Activated CD4-positive, alpha-beta T cell treated with anti-CD3 and anti-CD28 coated beads, Interleukin-2, Interleukin-4, amounts not matched to agents 100 ng/mL and 50 ng/mL, durations not matched to agents 16 hours and 8 hours (primary cell): ENCODE measurements at regions not wholly inside any gene's neighbourhood (a gene's known extent, or its start where the extent isn't known, plus 50 kb on each side); places are given as distances from the start of the nearest gene placed in this dataset.
"Not testable (repeated sequence)": the region's sequence is repeated elsewhere in the genome, so short reads cannot be mapped to it uniquely, and the experiment has no call there.

Experiments used
- DNase-seq: peaks from one replicate; pipeline ENCODE4 v3.0.0-alpha.2; 2020; ENCODE audit warnings: low spot score

DNA sequence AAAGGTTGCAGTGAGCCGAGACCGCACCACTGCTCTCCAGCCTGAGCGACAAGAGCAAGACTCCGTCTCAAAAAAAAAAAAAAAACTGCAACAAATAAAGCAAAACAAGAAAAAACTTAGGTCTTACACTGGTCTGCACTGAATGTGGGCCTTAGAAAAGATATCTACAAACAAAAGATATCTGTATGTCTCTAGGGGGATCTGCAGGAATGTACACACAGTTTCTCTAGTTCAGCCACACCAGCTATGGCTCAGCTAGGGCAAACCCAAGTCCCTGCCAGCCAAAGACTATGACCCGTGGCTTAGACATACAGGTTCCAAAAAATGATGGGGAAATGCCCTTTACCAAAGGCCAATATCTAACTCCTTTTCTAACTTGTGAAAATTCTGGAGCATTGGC is 202.4 kb upstream of the KAZN start:
- no peak for DNase-seq

DNA sequence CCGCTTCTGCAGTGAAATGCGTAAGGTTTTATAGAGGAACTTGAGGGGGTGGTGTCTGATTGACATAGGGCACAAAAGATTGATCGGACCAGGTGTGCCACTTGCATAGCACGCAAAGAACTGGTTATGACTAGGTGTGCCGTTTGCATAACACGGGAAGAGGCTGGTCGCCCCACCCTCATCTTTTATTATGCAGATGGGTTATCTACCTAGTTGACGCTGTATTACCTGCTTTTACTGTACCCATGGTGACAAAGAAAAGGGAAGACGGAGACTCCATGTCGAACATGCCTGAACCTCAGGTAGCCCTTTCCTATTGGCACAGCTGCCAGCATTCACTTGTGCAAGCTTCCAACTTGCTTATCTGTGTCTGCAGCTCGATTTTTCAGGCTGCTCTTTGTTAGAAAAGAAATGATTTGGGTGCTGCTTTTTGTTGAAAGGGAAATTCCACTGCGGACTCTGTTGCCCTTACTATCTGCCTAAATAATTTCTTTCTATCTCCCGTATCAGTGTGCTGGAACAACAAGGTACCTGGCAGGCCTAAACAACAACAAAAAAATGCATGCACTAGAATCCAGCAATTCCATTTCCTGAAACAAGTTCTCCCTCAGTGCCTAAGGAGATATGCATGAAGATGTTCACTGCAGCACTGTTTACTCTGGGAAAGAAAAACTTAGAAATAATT is 194.4 kb upstream of the KAZN start:
- no peak for DNase-seq

DNA sequence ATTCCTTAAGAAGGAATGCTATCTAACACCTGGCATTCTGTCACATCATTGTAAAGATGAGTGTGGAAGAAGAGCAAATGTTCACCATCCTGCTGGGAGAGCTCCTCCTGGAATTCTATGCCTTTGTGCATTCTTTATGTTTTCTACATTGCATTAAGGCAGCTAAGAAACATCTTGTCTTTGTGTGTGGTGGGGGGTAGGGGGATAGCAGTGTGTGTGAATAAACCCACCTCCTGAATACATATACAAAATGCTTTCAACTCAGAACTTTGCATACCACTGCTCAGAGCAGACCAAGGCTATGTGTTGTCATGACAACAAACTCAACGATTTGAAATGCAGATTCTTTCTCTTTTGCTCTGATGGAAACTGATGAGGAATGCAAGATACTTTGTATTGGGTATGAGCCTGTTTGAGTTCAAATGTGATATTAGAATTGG is 193.6 kb upstream of the KAZN start:
- DNase-seq, result no peak

DNA sequence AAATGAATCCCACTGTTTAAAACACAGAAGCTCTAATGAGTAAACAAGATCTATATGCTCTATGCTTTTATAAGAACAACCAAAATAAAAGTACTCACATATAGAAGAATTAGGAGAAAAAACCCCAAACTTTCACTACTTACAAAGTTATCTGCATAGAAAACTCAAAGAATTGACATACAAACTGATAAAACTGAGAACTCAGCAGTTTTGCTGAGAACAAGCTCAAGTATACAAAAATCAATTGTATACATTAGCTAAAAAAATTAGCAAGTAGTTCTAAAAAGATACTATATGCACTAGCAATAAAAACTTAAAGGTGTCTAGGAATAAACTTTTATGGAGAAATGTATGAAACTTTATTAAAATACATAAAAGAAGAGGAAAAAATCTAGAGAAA is 186.2 kb upstream of the KAZN start:
- no peak for DNase-seq

DNA sequence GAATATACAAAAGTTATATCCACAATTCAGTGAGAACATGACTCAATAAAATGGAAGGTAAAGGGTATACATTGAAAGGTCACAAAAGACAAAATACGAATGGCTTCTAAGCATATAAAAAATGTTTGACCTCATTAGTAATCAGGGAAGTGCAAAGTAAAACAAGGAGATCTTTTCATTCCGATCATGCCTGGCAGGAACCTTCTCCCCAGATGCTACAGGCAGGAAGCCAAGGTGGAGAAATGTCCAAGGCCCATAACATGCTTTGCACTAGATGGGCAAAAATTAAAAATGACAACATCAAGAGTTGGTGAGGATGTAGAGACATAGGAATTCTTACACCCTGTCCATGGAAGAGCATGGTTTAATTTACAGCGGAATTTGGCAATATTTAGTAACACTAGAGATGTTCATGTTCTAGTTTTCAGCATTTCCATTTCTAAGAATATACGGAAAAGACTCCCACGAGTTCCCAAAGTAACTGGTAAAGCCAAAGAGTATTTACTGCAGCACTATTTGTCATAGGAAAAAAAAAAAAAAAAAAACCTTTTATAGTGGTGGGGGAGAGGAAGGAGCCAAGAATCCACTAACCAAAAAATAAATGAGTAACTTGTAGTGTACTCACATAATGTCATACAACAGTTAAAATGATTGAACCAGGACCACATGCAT is 184.5 kb upstream of the KAZN start:
- no peak for DNase-seq

DNA sequence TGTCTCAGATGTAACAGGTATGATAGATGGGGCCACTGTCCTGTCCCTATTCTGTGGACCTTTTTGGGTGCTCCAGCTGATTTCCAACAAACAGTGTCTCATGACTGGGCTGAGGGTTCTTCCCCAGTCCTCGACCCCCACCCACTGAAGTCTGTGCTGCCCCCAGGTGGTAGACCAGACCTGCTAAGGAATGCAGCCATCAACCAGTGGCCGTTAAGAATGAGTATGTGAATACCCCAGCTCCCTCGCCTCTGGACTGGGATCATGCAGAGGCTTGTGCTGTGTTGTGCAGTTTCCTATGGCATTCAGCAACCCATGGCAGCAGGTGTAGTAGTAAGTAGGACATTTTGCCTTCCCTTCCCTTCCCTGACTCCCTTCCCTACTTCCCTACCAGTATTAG is 183.1 kb upstream of the KAZN start:
- peak; percentile 4 for DNase-seq

DNA sequence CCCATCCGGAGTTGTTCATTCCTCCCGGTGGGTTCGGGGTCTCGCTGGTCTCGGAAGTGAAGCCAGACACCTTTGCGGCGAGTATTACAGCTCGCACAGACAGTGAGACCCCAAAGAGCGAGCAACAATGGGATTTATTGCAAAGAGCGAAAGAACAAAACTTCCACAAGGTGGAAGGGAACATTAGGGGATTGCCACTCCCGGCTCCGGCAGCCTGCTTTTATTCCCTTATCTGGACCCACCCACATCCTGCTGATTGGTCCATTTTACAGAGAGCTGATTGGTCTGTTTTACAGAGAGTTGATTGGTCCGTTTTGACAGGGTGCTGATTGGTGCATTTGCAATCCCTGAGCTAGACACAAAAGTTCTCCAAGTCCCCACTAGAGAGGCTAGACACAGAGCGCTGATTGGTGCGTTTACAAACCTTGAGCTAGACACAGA is 178.7 kb upstream of the KAZN start:
- not testable (repeated sequence) for DNase-seq

DNA sequence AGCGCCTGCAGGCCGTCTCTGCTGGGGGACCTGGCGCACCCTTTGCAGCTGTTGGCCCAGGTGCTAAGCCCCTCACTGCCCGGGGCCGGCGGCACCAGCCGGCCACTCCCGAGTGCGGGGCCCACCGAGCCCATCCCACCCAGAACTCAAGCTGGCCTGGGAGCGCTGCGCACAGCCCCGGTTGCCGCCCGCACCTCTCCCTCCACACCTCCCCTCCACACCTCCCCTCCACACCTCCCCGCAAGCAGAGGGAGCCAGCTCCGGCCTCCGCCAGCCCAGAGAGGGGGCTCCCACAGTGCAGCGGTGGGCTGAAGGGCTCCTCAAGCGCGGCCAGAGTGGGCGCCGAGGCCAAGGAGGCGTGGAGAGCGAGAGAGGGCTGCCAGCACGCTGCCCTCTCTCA is 177.8 kb upstream of the KAZN start:
- no peak for DNase-seq

DNA sequence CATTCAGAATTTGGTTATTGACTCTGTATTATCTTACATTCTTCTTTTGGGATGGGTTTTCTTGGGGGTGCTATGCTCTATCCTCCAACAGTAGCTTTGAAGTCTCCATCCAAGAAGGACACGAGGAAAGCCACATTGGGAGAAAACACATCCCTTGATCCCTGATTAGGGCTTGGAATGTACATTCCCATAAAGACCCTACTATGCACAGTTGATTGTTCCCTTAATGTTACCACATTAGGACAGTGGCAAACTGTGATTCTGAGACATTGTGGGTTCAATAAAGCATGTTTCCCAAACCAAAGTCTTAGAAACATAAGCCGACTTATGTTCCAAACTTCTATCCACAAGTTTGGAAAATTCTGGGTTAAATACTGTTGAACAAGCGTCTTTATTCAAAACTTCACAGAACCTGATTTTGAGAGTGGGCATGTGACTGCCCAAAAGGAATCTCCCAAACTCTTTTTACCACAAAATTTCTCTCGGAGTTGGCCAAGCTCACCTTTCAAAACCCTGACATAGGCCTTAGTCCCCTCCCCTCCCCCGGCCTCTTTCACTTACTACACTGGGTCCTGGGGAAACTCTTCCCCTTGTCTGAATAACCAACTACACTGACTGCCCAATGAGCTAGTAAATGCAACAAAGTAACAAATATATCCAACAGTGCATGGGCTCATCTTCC is 177.0 kb upstream of the KAZN start:
- DNase-seq, result no peak

DNA sequence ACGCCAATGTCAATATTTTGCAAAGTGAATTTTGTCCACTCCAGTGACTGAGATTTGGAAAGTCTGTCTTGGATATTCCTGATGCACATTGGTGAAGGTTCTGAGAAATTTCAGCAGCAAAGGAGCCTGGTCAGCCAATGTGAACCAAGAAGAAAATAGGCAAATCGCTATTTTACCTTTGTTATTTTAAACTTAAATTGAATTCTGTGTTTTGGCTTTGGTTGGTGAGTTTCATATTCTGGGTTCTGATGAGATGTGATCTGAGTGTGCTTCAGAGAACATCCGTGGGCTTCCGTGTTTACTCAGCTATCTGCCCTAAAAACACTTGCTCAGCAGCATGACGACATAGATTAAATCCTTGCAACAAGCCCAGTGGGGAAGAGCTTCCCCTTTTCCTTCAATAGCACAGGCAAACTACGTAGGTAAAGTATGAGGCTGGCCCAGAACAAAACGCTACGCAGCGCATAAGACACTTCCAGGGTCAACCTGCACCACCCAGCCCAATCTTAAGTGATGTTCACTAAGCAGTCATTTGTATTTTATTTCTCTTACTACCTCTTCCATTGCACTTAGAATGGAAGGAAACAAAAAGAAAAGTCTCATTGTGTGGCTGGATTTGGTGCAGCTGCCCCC is 176.4 kb upstream of the KAZN start:
- no peak for DNase-seq

DNA sequence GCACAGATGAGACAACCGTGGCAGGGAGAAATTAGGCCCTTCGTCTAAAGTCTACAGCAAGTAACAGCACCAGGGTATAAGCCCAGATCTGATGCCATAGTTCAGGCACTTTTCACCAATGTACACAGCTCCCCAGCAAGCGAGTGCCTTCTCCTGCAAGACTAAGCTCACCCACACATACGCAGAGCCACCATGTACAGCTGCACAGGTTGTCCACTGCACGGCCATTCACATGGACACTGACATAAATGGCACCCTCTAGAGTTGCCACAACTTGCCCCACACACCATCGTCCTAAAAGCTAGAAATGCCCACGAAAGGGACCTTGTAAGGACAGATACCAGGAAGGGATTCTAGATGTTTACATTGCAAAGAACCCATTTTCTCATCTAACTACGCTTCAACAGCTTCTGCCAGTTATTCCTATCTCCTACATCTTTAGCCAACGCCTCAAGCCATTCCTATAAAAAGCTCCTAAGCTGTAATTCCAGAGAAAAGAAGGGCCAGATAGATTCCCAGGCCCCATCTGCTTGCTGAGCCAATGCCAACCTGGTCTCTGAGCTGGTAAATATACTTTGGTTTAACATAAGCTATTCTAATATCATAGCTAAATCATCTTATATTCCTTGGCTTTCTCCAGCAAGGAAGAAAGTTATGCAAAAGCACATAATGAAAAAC is 174.0 kb upstream of the KAZN start:
- no peak for DNase-seq

DNA sequence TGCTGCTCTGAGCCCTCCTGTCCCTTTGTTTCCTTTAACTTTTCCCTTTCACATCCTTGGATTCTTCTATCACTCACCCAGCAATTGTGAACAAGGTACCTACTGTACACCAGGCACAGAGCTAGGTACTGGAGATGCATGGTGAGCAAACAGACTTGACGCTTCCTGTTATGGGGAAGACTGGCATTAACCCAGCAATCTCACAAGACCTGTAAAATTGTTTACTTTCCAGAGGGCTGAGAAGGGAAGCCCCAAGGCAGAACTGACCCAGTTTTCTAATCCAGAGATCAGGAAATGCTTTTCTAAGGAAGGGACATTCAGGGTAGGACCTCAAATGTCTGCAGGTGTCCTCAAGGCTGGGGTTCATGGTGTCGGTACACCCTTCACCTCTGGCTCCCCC is 171.6 kb upstream of the KAZN start:
- no peak for DNase-seq

DNA sequence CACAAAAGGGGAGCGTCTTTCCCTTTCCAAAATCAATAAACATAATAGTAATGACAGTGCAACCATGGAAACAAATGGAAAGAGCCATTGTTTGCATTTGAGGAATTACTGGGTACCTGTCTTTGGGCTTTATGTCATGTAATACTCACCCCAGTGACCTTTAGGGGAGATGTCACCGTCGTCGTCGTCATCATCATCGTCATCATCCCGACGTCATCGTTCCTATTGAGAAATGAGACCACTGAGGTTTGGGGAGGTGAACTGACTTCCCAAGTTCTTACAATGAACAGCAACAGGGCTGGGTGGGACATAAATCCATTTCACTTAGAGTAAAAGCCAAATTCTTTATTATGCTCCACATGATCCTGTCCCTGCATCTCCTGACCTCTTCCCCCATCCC is 168.9 kb upstream of the KAZN start:
- no peak for DNase-seq

DNA sequence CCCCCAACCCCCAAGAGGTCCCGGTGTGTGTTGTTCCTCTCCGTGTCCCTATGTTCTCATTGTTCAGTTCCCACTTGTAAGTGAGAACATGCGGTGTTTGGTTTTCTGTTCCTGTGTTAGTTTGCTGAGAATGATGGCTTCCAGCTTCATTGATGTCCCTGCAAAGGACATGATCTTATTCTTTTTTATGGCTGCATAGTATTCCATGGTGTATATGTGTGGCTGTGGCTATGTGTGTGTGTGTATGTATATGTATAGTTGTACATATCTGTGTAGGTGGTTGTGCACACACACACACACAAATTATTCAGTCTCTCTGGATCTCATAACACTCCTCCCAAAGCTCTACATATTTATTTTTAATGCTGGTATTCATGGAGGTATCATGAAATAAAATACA is 165.8 kb upstream of the KAZN start:
- not testable (repeated sequence) for DNase-seq

DNA sequence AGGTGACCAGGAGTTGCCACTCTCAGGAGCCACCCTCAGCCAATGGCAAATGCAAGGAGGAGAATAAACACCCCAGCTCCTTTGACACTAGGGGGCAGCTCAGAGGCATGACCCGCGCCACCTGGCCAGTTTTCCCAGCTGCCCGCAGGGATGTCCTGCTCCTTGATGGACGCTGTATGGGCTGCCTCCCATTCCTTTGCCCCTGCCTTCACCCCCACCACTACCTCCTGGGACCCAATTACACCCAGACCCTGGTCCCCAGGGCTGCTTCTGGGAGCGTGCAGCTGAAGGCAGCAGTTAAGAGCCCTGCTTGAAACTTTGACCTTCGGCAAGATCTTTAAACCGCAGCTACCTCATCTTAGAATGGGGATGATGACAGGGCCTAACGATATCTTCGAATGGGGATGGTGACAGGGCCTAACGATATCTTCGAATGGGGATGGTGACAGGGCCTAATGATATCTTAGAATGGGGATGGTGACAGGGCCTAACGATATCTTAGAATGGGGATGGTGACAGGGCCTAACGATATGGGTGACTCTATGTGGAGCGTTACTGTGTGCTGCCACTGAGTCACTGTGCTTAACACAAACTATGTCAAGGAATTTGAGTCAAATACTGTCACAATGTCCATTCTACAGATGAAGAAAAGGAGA is 163.0 kb upstream of the KAZN start:
- DNase-seq, result no peak

DNA sequence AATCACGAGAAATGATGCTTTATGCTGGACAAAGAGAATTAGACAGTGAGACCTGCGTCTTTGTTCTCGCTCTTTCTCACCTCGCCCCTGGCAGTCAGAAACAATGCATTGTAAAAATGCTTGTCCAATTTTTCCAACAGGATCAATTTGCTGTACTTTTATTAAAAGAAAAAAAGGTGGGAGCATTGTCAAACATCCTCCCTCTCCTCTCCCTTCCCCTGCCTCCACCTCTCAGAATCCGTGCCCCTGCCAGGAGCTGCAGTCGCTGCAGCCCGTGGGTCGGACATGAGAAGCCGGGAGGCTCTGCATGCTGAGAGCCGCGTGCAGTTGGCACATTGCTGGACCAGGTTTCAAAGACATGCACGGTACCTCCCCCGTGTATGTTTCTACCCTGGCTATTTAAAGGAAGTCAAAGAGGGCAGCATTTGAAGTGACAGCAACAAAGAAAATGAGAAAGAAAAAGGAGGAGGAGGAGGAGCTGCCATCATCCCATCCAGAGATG is 161.0 kb upstream of the KAZN start:
- no peak for DNase-seq

DNA sequence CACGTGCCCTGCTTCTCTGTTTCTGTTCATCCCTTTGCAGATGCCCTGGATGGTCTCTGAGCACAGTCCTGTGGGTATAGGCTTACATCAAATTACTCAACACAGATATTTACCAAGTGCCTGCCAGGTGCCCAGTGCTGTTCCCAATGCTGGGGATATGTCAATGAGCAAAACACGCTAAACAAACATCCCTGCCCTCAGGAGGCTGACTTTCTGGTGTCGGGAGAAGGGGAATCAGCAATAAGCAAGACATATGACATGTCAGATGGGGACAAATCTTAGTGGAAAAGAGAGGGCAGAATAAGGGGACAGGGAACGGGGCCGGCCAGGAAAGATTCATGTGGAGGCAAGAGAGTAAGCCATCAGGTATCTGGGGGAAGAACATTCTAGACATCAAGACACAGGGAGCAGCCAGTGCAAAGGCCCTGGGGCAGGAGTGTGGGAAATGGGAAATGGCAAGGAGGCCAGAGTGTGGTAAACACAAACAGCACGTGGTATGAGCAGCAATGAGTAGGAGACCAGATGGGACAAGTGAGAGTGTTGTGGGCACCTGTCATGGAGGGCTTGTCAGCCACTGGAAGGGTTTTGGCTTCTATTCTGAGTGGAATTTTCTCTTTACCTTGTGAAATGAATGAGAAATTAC is 160.2 kb upstream of the KAZN start:
- no peak for DNase-seq

DNA sequence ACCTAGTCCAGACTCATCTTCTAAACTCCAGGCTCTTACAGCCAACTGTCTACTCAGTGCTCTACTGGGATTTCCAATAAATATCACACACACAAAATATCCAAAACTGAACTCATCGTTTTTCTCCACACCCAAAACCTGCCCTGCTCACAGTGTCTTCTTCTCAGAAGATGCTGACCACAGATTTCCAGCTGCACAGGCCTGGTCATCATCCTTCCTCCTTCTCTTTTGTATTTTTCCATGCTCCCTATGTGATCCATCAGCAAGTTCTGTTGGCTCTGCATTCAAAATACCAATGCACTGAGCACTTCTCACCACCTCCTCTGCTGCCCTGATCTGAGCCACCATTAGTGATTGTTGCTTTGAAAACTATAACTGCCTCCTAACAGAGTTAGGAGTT is 159.5 kb upstream of the KAZN start:
- DNase-seq, result no peak

DNA sequence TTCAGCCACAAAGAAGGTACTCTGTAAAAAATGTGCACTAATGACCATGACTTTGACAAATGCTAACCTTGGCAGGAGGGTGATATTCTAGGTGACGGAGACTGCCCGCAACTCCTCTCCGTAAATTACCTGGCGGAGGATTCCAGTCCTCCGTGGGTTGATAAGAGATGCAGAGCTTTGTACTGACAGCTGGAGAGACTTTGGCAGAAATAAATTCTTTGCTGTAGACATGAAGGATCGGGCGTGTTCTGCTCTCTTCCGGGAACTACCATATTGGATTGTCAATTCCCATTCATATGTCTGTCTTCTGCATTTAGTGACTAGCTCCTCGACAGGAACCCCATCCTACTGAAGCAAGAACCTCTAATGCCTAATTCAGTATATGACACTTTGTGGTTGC is 158.3 kb upstream of the KAZN start:
- no peak for DNase-seq

DNA sequence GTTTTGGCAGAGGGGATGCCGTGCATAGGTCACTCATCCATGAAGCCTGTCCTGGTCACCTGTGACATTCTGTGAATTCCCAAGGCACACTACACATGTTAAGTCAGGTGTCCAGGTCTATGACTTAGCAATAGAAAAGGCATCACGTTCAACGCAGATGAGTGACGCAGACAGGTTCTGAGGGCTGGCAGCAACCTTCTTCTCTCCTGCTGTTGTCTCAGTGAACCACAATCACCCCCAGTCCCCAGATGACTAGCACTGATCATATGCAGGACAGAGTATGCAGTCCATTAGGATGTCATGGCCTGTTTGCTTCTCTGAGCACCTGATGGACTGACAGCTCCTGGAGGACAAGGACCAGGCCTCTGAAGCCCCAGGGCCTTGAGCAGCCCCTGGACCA is 157.8 kb upstream of the KAZN start:
- DNase-seq, result no peak

DNA sequence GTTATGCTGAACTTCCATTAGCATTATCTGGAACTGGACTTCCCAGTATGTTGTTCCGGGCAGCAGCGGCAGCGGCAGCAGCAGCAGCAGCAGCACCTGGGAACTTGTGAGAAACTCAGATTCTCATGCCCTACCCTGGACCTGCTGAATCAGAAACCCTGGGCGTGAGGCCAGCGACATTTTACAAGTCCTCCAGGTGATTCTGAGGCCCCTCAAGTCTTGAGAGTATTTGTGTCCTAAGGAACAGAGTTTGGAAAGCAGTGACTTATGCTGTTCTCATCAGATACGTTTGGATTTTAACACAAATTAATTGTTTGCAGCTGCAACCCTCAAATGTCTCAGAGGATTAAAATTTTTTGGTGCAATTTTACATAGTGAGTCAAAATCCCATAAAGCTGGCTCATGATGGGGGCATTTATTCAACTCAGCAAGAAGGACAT is 157.2 kb upstream of the KAZN start:
- no peak for DNase-seq
